ENCODE measurements at regions not wholly inside any gene's neighbourhood (a gene's known extent, or its start where the extent isn't known, plus 50 kb on each side); places are given as distances from the start of the nearest gene placed in this dataset.

- no peak for TF ChIP-seq CTCF (IDR thresholded peaks at IDR 0.05)
- TF ChIP-seq POLR2A (IDR thresholded peaks at IDR 0.05) = no peak
- TF ChIP-seq POLR2AphosphoS5 (IDR thresholded peaks at IDR 0.05; ENCODE audit: insufficient read depth in 1 of 2, low read depth in 1 of 2) = no peak
These were observed 160.6 kb downstream of the SEC23IP start for GRCh38 chr10:120052964-120053702.
